Stimulated activated CD4-positive, alpha-beta T cell treated with anti-CD3 and anti-CD28 coated beads, Interleukin-15, amount 100 ng/mL, for 24 hours (primary cell): ENCODE measurements at regions not wholly inside any gene's neighbourhood (a gene's known extent, or its start where the extent isn't known, plus 50 kb on each side); places are given as distances from the start of the nearest gene placed in this dataset.

Experiments used
- DNase-seq: peaks from one replicate; pipeline ENCODE4 v3.0.0-alpha.2; 2020

DNA sequence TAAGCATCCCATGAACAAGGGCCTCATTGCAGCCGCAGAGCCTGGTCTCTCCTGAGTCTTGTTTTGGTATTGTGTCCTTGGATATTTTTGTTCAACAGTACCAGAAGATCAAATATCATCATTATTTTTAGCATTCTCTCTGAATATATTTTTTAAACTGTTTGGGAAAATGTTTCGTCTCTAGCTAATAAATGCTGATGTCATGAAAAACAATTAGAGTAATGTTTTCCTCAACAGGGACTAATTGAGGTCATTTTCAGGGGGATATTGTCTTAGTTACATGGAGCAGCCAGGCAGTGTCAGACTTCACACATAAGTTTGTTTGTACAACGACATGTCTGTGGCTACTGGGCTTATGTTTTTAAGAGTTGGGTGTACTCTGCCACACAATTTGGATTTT, 805.3 kb upstream of the SOX9 start:
- DNase-seq: no peak

DNA sequence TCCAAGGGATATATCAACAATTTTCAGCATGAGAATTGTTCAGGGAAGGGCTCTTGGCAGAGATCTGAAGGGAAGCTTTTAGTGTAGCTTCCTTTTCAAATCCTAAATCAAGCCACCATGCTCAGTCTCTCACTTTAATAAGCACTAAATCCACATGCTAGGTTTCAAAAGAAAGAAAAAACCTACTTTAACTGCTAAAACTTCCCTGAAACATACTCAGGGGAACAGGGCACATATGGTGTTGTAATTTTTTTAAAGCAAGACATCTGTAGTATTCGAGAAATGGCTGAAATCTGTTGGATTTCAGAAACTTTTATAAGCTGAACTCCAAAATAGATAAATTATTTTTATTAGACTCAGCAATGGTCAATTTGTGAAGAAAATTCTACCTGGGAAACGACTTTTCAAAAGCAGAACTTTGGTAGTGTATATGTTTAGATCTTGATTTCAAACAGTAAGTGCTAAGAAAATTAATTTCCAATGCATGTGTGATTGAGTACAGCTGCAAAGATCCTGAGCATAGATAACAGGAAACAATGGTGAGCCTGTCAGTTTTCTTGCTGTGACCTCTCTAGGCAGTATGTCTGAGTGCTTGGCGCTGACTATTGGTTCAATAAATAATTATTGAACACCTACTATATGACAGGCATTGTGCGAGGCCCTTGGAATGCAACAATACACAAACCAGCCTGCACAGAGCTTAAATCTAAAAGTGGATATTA, 804.5 kb upstream of the SOX9 start:
- DNase-seq: no peak

DNA sequence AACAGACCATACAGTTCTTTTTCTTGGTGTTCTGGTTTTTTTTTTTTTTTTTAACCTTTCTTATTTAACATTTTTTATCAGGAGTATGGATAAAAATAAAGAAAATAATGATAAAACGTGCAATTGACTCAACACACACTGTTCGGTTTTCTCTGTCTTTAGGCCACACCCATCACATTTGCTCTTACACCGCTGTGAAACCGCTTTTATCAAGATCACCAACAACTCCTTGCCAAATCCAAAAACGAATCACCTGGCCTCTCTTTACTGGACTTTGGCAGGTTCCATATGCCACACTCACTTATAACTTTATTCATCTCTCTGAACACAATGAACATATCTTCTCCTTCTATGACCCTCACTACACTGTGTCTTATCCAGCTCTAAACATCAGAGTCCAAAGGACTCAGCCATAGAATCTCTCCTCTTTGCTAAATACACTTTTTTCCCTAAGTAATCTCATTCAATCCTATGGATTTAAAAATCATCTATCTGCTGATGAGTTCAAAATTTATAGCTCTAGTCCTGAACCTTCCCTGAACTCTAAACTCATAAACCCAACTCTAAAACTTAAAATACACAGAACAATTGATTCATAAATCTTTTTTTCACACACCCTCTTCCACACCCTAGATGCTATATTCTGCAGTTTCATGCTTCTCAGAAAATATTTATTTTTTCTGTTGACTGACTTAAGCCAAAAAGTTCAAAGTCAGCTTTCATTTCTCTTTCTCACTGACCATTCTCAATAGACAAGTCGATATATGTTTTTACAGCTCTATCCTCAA, 800.6 kb upstream of the SOX9 start:
- no peak for DNase-seq

DNA sequence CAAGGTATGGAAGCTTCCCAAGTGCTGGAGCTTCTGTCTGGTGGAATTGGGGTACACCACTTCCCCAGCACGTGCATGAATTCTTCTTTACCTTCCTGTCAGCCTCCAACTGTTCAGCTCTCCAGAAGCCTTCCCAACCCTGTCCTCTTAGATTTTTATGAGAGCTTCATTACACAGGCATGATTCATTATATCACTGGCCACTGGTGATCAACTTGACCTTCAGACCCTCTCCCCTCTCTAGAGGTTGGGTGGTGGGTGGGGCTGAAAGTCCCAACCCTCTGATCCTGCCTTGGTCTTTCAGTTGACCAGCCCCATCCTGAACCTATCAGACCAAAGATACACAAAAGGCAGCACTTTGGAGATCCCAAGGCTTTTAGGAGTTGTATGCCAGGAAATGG, 795.7 kb upstream of the SOX9 start:
- DNase-seq: no peak

DNA sequence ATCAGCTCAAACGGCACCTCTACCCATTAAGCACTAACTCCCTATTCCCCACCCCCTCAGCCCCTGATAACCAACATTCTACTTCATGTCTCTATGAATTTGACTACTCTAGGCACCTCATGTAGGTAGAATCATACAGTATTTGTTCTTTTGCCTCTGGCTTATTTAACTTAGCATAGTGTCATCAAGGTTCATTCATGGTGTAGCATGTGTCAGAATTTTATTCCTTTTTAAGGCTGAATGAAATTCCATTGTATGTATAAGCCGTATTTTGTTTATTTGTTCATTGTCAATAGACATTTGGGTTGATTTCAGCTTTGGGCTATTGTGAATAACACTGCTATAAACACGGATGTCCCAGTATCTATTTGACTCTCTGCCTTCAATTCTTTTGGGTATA, 794.9 kb upstream of the SOX9 start:
- no peak for DNase-seq

DNA sequence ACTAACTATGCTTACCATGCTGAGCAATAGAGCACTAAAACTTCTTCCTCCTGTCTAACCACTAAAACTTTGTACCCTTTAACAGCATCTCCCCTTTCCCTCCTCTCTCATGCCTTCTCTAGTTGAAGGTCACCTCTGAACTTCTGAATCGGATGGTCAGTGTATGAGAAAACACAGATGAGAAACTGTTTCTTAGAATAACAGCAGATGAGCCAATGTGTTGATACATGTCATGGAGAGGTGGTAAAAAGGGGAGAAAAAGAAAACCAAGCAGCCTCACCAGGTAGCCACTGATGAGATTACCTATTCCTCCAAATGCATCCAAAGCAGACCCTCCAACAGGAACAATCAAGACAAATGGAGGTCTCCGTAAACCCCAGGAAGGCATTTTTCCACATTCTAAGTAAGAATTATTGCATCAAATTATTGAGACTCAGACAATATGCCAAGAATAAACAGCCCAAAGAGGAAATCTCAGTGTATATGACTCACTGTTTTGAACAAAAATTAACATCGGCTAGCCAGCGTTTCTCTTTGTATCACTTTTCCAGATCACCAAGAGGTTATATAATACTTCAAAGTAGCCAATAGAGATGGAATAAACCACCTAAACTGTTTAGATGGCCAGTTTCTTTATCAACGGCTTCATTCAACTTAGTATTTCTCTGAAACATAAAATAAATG, 793.3 kb upstream of the SOX9 start:
- no peak for DNase-seq

DNA sequence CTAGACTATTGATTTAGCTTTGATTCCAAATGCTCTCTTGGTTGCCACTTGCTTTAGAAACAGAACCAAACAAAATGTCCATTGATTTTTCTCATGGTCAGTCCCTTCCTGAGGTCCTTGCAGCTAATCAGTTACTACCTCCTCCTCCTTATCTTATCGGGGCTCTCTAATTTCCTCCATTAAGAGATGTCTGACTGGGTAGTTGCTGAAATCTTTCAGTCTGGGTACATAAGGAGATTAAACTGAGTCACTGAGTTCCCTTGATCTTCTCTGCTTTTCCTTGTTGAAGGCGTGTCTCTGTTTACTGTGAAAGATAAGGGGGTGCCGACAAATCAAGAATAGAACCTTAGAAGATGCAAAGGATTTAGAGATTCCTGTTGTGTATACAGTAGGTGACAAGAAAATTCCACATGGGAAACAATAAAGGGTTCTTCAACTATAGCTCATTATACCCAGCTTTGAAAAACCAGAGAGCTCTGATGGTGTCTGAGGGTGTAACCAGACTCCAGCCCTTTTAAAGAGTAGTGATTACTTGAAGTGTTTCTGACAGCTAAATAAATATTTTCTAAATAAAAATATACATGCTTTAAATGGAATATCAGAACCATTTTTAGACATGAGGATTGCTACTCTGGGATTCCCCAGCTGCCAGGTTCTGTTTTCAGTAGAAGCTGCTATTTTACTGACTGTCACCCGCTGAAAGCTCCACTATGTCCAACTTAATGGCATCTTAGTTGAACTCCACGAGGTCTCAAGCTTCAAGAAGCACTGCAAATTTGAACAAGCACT, 791.3 kb upstream of the SOX9 start:
- no peak for DNase-seq

DNA sequence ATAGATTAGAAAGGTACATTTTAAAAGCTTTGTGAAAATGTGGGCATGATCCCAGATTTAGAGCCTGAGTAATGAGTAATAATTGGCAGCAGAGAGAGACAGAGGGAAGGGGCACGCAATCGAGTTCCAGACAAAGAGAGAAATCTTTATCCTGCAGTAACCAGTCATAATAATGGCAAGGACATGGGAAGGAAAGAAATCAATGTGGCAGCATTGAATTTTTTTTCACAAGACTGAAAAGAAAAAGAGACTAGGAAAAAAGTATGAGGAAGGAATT, 790.8 kb upstream of the SOX9 start:
- DNase-seq: no peak

DNA sequence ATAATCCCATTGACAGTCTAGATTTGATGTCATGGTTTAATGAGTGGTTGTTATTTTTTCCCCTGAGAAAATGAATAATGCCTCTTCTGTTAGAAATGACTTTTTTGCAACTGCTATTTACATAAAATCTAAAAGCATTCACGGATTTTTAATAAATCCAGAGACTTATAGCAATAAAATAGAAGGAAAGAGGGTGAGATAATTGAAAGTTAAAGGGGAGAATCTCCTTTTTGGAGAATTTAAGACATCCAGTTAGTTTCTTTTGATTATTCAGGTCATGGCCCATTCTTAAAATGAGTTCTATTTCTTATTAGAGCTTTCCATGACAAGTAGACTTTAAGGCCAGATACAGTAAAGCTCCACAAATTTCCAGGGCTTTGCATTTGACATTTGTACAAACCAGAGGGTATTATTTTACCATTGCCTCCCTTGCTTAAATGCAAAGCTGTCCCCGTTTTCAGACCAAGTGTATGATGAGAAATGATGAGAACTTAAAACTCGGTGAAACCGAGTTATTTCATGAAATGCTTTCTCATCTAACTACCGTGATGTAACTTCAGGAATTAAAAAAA, 789.0 kb upstream of the SOX9 start:
- DNase-seq: no peak

DNA sequence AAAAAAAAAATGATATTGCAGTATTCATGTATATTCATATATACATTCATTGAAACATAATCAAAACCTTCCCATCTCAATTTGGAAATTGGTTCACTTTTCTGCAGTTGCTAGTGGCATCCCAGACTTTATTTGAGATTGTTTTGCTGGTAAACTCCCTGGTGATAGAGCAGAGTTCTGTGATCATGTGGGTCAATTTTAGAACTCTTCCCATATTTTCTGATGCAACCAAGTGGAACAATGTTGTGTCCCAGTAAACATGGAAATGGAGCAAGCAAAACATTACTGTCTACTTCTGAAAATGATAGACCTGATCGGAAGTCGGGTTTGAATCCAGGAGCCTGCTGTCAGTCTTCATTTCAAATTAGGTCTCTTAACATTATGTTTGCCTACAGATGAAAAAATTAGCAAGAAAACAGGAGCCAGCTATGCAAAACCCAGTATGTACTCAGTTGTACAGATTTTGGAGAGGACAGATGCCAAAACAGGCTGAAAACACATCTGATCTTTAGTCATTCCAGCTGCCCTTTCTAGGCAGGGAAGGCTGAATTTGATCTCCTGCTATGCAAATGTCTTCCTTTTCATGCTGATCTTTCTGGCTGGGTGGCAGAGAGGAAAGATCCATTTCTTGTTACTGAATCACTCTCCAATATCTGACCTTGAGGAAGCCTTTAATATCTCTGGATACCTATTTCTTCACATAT, 786.6 kb upstream of the SOX9 start:
- no peak for DNase-seq

DNA sequence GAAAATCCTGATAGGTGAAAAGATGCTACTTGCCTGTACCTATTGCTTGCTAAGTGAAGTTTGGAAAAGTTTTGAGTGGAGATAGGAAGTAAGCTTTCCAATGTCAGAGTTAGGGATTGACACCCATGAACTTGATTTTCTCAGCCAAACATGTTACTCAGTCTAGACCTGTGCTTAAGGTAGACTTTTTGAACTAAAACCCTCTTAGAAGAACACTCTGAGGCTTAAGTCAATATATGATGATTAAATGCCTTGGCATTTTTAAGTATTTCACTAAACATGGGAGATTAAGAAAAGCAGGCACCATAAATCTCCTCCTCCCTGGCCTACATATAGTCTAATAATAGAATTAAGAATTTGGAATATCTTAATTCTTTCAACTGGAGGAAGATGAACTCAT, 785.6 kb upstream of the SOX9 start:
- DNase-seq: no peak

DNA sequence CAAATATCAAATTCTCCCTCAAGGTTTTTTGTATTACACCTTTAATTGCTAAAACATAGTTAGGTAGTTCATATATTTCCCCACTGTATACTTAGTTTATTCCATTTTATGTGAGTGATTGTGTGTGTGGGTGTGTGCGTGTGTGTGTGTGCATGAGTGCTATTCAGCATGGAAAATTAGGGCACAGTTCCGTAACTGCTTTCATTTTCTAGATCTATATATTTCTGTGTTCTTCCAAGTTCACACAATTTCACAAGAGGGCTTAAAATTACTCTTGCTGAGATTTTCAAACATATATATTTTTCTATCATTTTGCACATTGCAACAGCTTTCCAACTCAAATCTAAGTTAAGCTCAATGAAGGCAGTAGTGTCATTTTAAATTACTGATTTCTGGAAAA, 782.9 kb upstream of the SOX9 start:
- DNase-seq: no peak

DNA sequence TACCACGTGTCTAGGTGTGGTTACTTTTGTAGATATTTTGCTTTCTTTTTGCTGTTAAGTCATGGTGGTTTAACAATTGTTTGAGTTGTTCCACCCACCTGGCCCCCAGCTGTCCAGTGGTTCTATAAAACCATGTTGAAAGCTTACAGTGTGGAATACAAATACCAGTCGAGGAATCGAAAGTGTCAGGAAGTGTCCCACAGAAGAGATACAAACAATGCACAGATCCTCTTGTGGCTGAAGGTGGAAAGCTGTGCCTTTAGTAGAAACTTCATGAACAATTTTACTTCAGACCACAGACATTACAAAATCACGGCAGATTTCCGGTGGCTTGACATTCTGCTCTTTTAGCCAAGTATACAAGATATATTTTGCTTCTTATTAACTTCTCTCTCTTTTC, 782.4 kb upstream of the SOX9 start:
- no peak for DNase-seq

DNA sequence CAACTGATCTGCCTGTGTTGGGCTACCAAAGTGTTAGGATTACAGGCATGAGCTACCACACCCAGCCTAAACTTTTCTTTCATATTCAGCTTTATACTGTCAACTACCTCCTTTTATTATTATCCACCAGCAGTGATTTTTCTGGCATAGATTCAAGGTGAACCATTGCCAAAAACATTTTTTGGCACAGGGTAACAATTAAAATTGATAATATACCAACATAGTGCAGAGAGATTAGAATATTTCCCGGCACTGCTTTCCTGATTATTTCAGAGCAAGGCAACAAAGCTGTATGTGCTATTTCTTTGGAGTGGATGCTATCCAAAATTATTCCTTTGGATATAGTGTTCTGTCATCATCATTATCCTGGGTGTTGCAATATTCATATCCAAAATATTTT, 781.6 kb upstream of the SOX9 start:
- no peak for DNase-seq

DNA sequence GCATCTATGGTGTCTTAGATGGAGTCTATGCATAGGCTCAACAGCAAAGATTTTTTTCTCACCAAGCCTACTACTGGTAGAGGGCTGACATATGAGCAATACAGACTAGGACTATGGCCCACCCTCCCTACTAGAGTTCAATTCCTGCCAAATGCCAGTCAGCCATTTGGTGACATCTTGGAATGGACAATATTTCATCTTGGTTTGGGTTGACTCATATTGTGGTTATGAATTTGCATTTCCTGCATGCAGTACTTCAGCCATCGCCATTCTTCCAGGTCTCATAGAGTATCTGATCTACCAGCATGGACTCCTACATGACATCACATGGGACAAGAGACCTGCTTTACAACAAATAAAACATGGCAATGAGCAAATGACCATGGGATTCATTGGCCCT, 778.1 kb upstream of the SOX9 start:
- DNase-seq: no peak

DNA sequence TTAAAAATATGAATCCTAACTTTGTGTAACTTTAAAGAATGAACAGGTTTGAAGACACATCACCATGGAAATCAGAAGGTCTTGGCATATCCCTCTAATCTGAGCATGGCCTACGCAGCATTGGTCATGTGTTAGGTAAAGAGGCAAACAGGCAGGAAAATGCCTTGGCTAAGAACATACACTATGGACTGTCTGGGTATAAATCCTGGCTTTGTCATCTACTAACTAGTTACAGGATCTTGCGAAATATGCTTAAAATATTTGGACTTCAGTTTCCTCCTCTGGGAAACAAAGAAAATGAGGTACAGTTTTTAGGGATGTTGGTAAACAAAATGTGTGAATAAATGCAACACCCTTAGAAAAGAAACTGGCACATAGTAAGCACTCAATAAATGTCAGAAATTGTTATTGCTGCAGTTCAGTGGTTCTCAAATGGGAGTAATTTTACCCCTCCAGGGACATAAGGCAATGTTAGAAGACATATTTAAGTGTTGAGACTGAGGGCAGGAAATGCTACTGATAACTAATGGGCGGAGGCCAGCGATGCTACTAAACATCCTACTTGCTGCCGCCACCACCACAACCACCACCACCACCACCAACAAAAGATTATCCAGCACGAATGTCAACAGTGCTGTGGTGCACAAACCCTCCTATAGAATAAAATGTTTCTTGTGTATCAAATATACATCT, 770.8 kb upstream of the SOX9 start:
- DNase-seq: no peak

DNA sequence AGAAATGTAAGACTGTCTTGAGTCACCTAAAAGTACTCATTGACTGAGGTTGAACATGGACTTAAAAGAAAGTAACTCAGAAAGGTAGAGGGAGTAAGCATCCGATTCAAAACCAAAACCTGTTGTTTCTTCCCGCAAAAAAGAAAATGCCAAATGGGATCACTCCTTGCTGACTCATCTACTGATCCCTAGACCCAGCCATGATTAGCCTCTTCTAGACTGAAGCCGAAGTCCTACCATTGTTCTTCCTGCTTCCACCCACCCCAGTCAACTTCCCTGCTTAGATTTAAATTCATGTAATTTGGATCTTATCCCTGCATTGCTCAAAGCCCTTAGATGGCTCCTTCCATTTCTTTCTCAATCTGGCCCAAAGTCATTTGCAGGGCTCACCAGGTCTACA, 760.5 kb upstream of the SOX9 start:
- DNase-seq: no peak

DNA sequence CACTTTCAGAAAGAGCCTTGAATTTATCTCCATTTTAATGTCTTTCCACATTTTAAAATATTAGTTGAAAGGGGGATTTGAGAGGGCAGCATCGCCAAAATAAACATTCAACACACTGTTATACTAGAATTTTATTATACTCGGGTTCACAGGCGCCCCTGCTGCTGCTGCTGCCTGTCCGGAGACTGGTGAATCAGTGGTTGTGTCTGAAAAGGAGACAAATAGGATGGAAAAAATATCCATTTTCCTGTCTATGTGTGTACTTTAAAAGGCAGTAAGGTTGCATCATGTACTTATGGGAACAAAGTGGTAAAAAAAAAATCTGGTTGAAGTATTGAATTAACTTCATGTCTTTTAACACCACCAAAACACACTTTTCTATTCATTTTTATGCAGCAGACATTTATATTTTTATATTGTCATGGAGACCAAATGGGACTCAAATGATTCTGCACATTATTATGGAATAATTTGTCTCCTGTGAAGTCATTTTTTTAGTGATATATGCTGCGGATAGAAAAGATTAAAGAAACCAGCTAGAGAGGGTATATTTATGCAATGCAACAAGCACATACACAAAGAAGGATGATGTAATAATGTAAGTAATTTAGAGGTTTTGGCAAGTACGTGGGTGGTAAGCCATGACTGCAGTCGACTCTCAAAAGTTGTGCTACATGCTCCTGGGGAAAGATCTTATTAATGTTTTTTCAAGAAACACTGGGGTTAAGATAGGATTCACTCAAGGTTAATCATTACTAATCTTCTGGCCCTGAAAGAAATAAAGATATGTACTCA, 759.0 kb upstream of the SOX9 start:
- no peak for DNase-seq

DNA sequence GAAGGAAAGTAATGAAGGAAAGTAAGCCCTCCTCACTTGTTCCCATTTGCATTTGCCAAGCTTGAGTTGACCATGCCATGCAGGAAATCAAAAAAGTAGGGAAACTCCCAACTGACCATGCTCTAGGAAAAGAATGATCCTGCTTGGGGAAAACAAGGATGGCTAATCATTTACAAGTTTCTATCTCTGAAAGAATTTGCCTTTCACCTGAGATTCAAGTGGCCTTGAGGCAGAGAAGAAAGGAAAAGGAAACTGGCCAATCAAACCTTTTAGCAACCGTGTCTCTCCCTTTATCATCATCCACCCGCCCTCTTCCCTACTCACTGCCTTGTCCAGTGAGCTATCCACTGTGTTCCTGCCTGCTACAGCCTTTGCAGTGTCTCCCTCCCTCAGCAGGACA, 757.2 kb upstream of the SOX9 start:
- no peak for DNase-seq

DNA sequence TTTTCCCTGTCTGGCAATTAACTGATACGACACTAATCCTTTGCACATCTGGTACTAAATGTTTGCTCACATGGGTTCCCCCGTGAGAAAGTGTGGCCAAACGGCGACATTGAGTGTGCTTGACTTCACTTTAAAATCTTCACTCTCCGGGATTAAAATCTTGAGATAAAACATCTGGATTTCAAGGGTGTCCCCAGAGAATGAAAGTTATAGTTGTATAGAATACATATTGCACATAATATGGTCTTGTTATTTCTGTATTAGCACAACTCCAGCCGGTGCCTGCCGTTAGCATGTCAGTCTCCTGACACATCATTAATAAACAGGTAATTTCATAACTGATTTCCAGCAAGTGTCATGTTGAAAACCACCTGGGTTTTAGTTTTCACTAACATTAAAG, 749.0 kb upstream of the SOX9 start:
- DNase-seq: no peak

DNA sequence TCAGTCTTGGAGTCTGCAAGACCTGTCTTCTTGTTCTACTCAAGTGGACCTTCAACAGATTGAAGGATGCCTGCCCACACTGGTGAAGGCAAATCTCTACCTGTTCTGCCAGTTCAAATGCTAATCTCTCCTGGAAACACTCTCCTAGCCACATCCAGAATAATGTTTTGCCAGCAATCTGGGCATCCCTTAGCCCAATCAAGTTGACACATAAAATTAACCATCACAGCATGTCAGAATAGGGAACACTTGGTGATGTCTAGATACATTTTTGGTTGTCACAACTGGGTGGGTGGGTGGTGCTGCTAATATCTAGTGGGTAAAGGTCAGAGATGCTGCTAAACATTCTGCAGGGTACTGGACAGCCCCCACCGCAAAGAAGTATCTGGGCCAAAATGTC, 744.9 kb upstream of the SOX9 start:
- DNase-seq: no peak
